Thymus (tissue), 11 donors: ENCODE measurements at regions not wholly inside any gene's neighbourhood (a gene's known extent, or its start where the extent isn't known, plus 50 kb on each side); places are given as distances from the start of the nearest gene placed in this dataset.
"Not testable (repeated sequence)": the region's sequence is repeated elsewhere in the genome, so short reads cannot be mapped to it uniquely, and the experiment has no call there.

ENCODE experiments used
- DNase-seq, 9 donors: peaks; one replicate each; pipeline ENCODE4 v3.0.0-alpha.2; 2013; ENCODE audit warnings: low spot score in 9 of 9, low read depth in 6 of 9, missing footprints in 1 of 9
- H3K27ac ChIP-seq, 2 donors: one replicate each; pipeline ENCODE4 v1.5.1; 2013; ENCODE audit warnings: control low read depth in 1 of 2, low read depth in 1 of 2, low read length in 1 of 2, mild to moderate bottlenecking in 1 of 2, moderate library complexity in 1 of 2
- H3K27me3 ChIP-seq, 2 donors: one replicate each; pipeline ENCODE4 v1.5.1; 2013; ENCODE audit warnings: low read length in 1 of 2; ENCODE audit not compliant: control insufficient read depth in 2 of 2, insufficient read depth in 1 of 2
- H3K36me3 ChIP-seq, 2 donors: one replicate each; pipeline ENCODE4 v1.5.1; 2013; ENCODE audit warnings: low read length in 1 of 2, mild to moderate bottlenecking in 1 of 2, moderate library complexity in 1 of 2; ENCODE audit not compliant: control insufficient read depth in 2 of 2, insufficient read depth in 2 of 2
- H3K4me1 ChIP-seq, 2 donors: one replicate each; pipeline ENCODE4 v1.5.1; 2013; ENCODE audit warnings: low read length in 2 of 2; ENCODE audit not compliant: control insufficient read depth in 2 of 2, insufficient read depth in 2 of 2
- H3K4me3 ChIP-seq, 2 donors: one replicate each; pipeline ENCODE4 v1.5.1; 2013; ENCODE audit warnings: low read length in 2 of 2, control low read depth in 1 of 2, mild to moderate bottlenecking in 1 of 2
- H3K9me3 ChIP-seq, 2 donors: one replicate each; pipeline ENCODE4 v1.5.1; 2013; ENCODE audit warnings: low read length in 1 of 2, mild to moderate bottlenecking in 1 of 2; ENCODE audit not compliant: control insufficient read depth in 2 of 2, insufficient read depth in 1 of 2
- WGBS: extraction: QIAGEN DNeasy Blood & Tissue Kit; methylation state at CpG from one replicate; pipeline ENCODE4 v1.1.7; 2013; 5-methylcytosine and 5-hydroxymethylcytosine counted together
- donor health status: healthy.

- no peak for DNase-seq
Observed at GRCh38 chr4:104641418-104641817, 146.7 kb upstream of the CXXC4 start.

GRCh38 chr4:104642521-104642920, 147.8 kb upstream of the CXXC4 start:
- Histone ChIP-seq H3K27me3 (no peaks in the 10 kb centered on the region), H3K4me3 (no peak overlapping the region), H3K9me3 (no peaks in the 10 kb centered on the region), H3K27ac (no peak overlapping the region), H3K36me3 (no peaks in the 10 kb centered on the region), H3K4me1 (no peaks in the 10 kb centered on the region)
- 91% methylated on average over 3 of the region's 3 CpGs for WGBS
- no peak for DNase-seq

More at GRCh38 chr4:104641418-104641817, 146.7 kb upstream of the CXXC4 start:
- no peaks in the 10 kb centered on the region for H3K27me3 ChIP-seq
- no peak overlapping the region for H3K27ac ChIP-seq
- H3K4me1 ChIP-seq, result no peaks in the 10 kb centered on the region
- no peaks in the 10 kb centered on the region for H3K36me3 ChIP-seq
- no peaks in the 10 kb centered on the region for H3K9me3 ChIP-seq
- H3K4me3 ChIP-seq, result no peak overlapping the region
- 76% methylated on average over 3 of the region's 3 CpGs for WGBS

- Histone ChIP-seq H3K4me1 (no peaks in the 10 kb centered on the region), H3K27me3 (no peaks in the 10 kb centered on the region), H3K9me3 (no peaks in the 10 kb centered on the region), H3K4me3 (no peak overlapping the region), H3K27ac (no peak overlapping the region), H3K36me3 (no peaks in the 10 kb centered on the region)
- no peak for DNase-seq
- WGBS, result 93% methylated on average over 3 of the region's 3 CpGs
Observed at GRCh38 chr4:104643805-104644204, 149.1 kb upstream of the CXXC4 start.

- Histone ChIP-seq H3K9me3 (peaks cover 0 to 4% of the 10 kb centered on the region in 2 donors), H3K4me1 (no peaks in the 10 kb centered on the region), H3K36me3 (no peaks in the 10 kb centered on the region), H3K4me3 (no peak overlapping the region), H3K27ac (no peak overlapping the region), H3K27me3 (no peaks in the 10 kb centered on the region)
- 98% methylated on average over 1 of the region's 1 CpG for WGBS
- no peak for DNase-seq
Observed at GRCh38 chr4:104649631-104650030, 154.9 kb upstream of the CXXC4 start.

- WGBS, result 96% methylated on average over 3 of the region's 3 CpGs
- DNase-seq, H3K9me3 ChIP-seq, H3K36me3 ChIP-seq, H3K27me3 ChIP-seq, H3K27ac ChIP-seq, H3K4me1 ChIP-seq, H3K4me3 ChIP-seq: not testable (repeated sequence)
Observed at GRCh38 chr4:104662269-104662668, 167.6 kb upstream of the CXXC4 start.

GRCh38 chr4:104677116-104677515, 182.4 kb upstream of the CXXC4 start:
- H3K27me3 ChIP-seq, result no peaks in the 10 kb centered on the region
- H3K36me3 ChIP-seq, result no peaks in the 10 kb centered on the region
- H3K4me1 ChIP-seq, result no peaks in the 10 kb centered on the region
- no peaks in the 10 kb centered on the region for H3K9me3 ChIP-seq
- no peak for DNase-seq
- no peak overlapping the region for H3K4me3 ChIP-seq
- WGBS, result 62% methylated on average over 3 of the region's 3 CpGs
- H3K27ac ChIP-seq, result no peak overlapping the region

- Histone ChIP-seq H3K27ac (no peak overlapping the region), H3K4me1 (no peaks in the 10 kb centered on the region), H3K9me3 (no peaks in the 10 kb centered on the region), H3K4me3 (no peak overlapping the region), H3K27me3 (no peaks in the 10 kb centered on the region), H3K36me3 (no peaks in the 10 kb centered on the region)
- DNase-seq, result no peak
- WGBS, result 97% methylated on average over 1 of the region's 1 CpG
Observed at GRCh38 chr4:104682311-104682710, 187.6 kb upstream of the CXXC4 start.

- 81% methylated on average over 5 of the region's 5 CpGs for WGBS
- Histone ChIP-seq H3K4me3 (no peak overlapping the region), H3K4me1 (no peaks in the 10 kb centered on the region), H3K36me3 (no peaks in the 10 kb centered on the region), H3K27ac (no peak overlapping the region), H3K9me3 (no peaks in the 10 kb centered on the region), H3K27me3 (no peaks in the 10 kb centered on the region)
- DNase-seq, result no peak
Observed at GRCh38 chr4:104693601-104694201, 199.0 kb upstream of the CXXC4 start.

GRCh38 chr4:104716584-104716983, 221.9 kb upstream of the CXXC4 start:
- no peak overlapping the region for H3K27ac ChIP-seq
- DNase-seq, result no peak
- H3K27me3 ChIP-seq, result no peaks in the 10 kb centered on the region
- 95% methylated on average over 2 of the region's 2 CpGs for WGBS
- no peaks in the 10 kb centered on the region for H3K4me1 ChIP-seq
- no peaks in the 10 kb centered on the region for H3K36me3 ChIP-seq
- no peaks in the 10 kb centered on the region for H3K9me3 ChIP-seq
- H3K4me3 ChIP-seq, result no peak overlapping the region
